HCT116 (cell line): ENCODE measurements at regions not wholly inside any gene's neighbourhood (a gene's known extent, or its start where the extent isn't known, plus 50 kb on each side); places are given as distances from the start of the nearest gene placed in this dataset.

Experiments
- ATAC-seq: fragments of 200-7000 bp; cut with Tn5 transposase; 2 replicates; pipeline ENCODE4 v1.9.1; 2020; ENCODE audit warnings: mild to moderate bottlenecking, moderate library complexity
- BruUV-seq: library from RNA; stranded (reverse); fragments of 400-500 nt; replicated peaks from 2 replicates; lab custom pipeline; 2021; lab: Mats Ljungman, UMichigan
- CTCF ChIA-PET: fragments of 300-600 bp; sonication (Branson Sonifier 250); formaldehyde crosslinking; loops from one replicate; lab custom pipeline; 2021; ENCODE audit warnings: antibody characterized with exemption; lab: Charles Lee
- POLR2A ChIA-PET: fragments of 300-600, 350-600 bp; sonication (Branson Sonifier 250); formaldehyde crosslinking; loops from one replicate; lab custom pipeline; 2021; ENCODE audit warnings: antibody characterized with exemption; lab: Charles Lee
- RAD21 ChIA-PET, 2 experiments: fragments of 300-600 bp; sonication (Branson Sonifier 250); formaldehyde crosslinking; loops; one replicate each; lab custom pipeline; 2023; ENCODE audit warnings: low total read pairs in 2 of 2; ENCODE audit not compliant: uncharacterized antibody in 2 of 2, unreplicated experiment in 2 of 2, low non-redundant PET in 1 of 2; lab: Charles Lee
- DNase-seq: peaks from one replicate; pipeline ENCODE4 v3.0.0-alpha.2; 2010; ENCODE audit warnings: low read depth, low spot score
- H2AFZ ChIP-seq: fragments of 200-600 bp; shearing (Covaris generic), sonication (generic); 2 replicates; pipeline ENCODE4 v1.6.1; 2017; ENCODE audit warnings: low read depth, mixed run types, mixed read lengths, antibody characterized with exemption, low read length; ENCODE audit not compliant: poor library complexity, severe bottlenecking
- H3K27ac ChIP-seq: 2 replicates; pipeline ENCODE4 v1.5.1; 2012; ENCODE audit warnings: low read depth, low read length
- H3K27me3 ChIP-seq: fragments of 200-600 bp; sonication (generic); 2 replicates; pipeline ENCODE4 v1.6.1; 2016; ENCODE audit warnings: mixed run types, low read length, mixed read lengths; ENCODE audit not compliant: insufficient read depth
- H3K36me3 ChIP-seq, 2 experiments: fragments of 200-500 bp in 1 of 2; fragments of 200-600 bp in 1 of 2; sonication (Bioruptor generic) in 1 of 2; sonication (generic) in 1 of 2; 2 replicates each; pipeline versions ENCODE4 v1.5.1 to v1.6.1; 2014 to 2016; ENCODE audit warnings: low read length in 2 of 2, inconsistent platforms in 1 of 2, mixed read lengths in 1 of 2, mixed run types in 1 of 2; ENCODE audit not compliant: insufficient read depth in 2 of 2, control insufficient read depth in 1 of 2
- H3K4me1 ChIP-seq, 2 experiments: fragments of 200-600 bp in 1 of 2; sonication (generic) in 1 of 2; 2 replicates each; pipeline versions ENCODE4 v1.5.1 to v1.6.1; 2012 to 2017; ENCODE audit warnings: low read length in 2 of 2, inconsistent platforms in 1 of 2, mild to moderate bottlenecking in 1 of 2, mixed read lengths in 1 of 2, mixed run types in 1 of 2, moderate library complexity in 1 of 2; ENCODE audit not compliant: insufficient read depth in 2 of 2, control insufficient read depth in 1 of 2
- H3K4me2 ChIP-seq: fragments of 200-600 bp; sonication (generic); 2 replicates; pipeline ENCODE4 v1.6.1; 2017; ENCODE audit warnings: mixed run types, low read length, mixed read lengths
- H3K4me3 ChIP-seq, 2 experiments: fragments of 200-600 bp in 1 of 2; sonication (generic) in 1 of 2; replicated peaks in 1 of 2; 2 replicates each; pipeline ENCODE4 v1.5.1; 2011 to 2016; ENCODE audit warnings: low read length in 2 of 2, control low read depth in 1 of 2, low read depth in 1 of 2, mild to moderate bottlenecking in 1 of 2, mixed read lengths in 1 of 2, mixed run types in 1 of 2
- H3K79me2 ChIP-seq: fragments of 200-600 bp; sonication (generic); 2 replicates; pipeline ENCODE4 v1.6.1; 2017; ENCODE audit warnings: mild to moderate bottlenecking, mixed run types, low read length, moderate library complexity, mixed read lengths; ENCODE audit not compliant: insufficient read depth
- H3K9ac ChIP-seq: fragments of 200-600 bp; sonication (generic); 2 replicates; pipeline ENCODE4 v1.6.1; 2016; ENCODE audit warnings: low read length, mixed read lengths
- H3K9me2 ChIP-seq: fragments of 200-600 bp; sonication (generic), shearing (Covaris generic); 2 replicates; pipeline ENCODE4 v1.6.1; 2017; ENCODE audit warnings: mixed run types, mild to moderate bottlenecking, moderate library complexity; ENCODE audit not compliant: insufficient read depth
- H3K9me3 ChIP-seq, 2 experiments: fragments of 200-500 bp in 1 of 2; fragments of 200-600 bp in 1 of 2; sonication (Bioruptor generic) in 1 of 2; sonication (generic) in 1 of 2; 2 replicates each; pipeline ENCODE4 v1.6.1; 2014 to 2017; ENCODE audit warnings: low read length in 2 of 2, mixed read lengths in 2 of 2, inconsistent platforms in 1 of 2, low read depth in 1 of 2, mild to moderate bottlenecking in 1 of 2, mixed run types in 1 of 2, moderate library complexity in 1 of 2; ENCODE audit not compliant: control insufficient read depth in 1 of 2, insufficient read depth in 1 of 2
- H4K20me1 ChIP-seq: fragments of 200-600 bp; sonication (generic), shearing (Covaris generic); 2 replicates; pipeline ENCODE4 v1.6.1; 2017; ENCODE audit warnings: mixed run types, mild to moderate bottlenecking, moderate library complexity; ENCODE audit not compliant: insufficient read depth
- CBX3 ChIP-seq: IDR thresholded peaks from 2 replicates; pipeline ENCODE4 v1.6.1; 2012; ENCODE audit warnings: low read depth
- CEBPB ChIP-seq: IDR thresholded peaks from 2 replicates; pipeline ENCODE4 v1.6.1; 2012; ENCODE audit warnings: low read depth
- FOSL1 ChIP-seq: IDR thresholded peaks from 2 replicates; pipeline ENCODE4 v1.6.1; 2012; ENCODE audit warnings: low read depth
- JUND ChIP-seq: IDR thresholded peaks from 2 replicates; pipeline ENCODE4 v1.6.1; 2012
- POLR2A ChIP-seq: IDR thresholded peaks from 2 replicates; pipeline ENCODE4 v1.7.0; 2011; ENCODE audit warnings: borderline replicate concordance; ENCODE audit not compliant: insufficient read depth, insufficient read length; ENCODE audit errors: extremely low read depth
- POLR2AphosphoS5 ChIP-seq: IDR thresholded peaks from 2 replicates; pipeline ENCODE4 v1.6.1; 2011; ENCODE audit warnings: mild to moderate bottlenecking, low read depth, low read length, moderate library complexity
- RAD21 ChIP-seq: IDR thresholded peaks from 2 replicates; pipeline ENCODE4 v1.6.1; 2012; ENCODE audit warnings: low read depth, mild to moderate bottlenecking
- SIN3A ChIP-seq: IDR thresholded peaks from 2 replicates; pipeline ENCODE4 v1.6.1; 2012; ENCODE audit warnings: low read depth
- SP1 ChIP-seq: IDR thresholded peaks from 2 replicates; pipeline ENCODE4 v1.6.1; 2012; ENCODE audit warnings: low read depth
- SRF ChIP-seq: IDR thresholded peaks from 2 replicates; pipeline ENCODE4 v1.6.1; 2012; ENCODE audit warnings: low read depth
- TCF7L2 ChIP-seq: IDR thresholded peaks from 2 replicates; pipeline ENCODE4 v1.7.0; 2011; ENCODE audit warnings: borderline replicate concordance, inconsistent platforms; ENCODE audit not compliant: insufficient read depth, insufficient read length; ENCODE audit errors: extremely low read depth
- YY1 ChIP-seq: IDR thresholded peaks from 2 replicates; pipeline ENCODE4 v1.6.1; 2011; ENCODE audit warnings: low read length, low read depth, moderate library complexity, mild to moderate bottlenecking; ENCODE audit not compliant: insufficient replicate concordance; ENCODE audit errors: extremely low read depth
- ZFX ChIP-seq: fragments of 450-650 bp; IDR thresholded peaks from 2 replicates; pipeline ENCODE4 v1.6.1; 2017
- ZNF274 ChIP-seq: fragments of 200-500 bp; sonication (Bioruptor generic); IDR thresholded peaks from 2 replicates; pipeline ENCODE4 v1.6.1; 2014; ENCODE audit warnings: mild to moderate bottlenecking, low read depth, low read length, inconsistent platforms
- intact Hi-C: fragments of 100-400 bp; cut with micrococcal nuclease; formaldehyde crosslinking; loops from 2 replicates; pipeline ENCODE4 v1.10.0; 2022
- TF ChIP-seq, protein P1 (sequence below), 3 experiments: fragments of 200-600 bp in 1 of 3; sonication (generic) in 1 of 3; IDR thresholded peaks in 2 of 3; conservative IDR thresholded peaks in 1 of 3; 2 replicates each; pipeline ENCODE4 v1.5.1; 2012 to 2017; ENCODE audit warnings: low read depth in 2 of 3, low read length in 2 of 3, antibody characterized with exemption in 1 of 3, borderline replicate concordance in 1 of 3, control low read depth in 1 of 3, mild to moderate bottlenecking in 1 of 3, mixed read lengths in 1 of 3, mixed run types in 1 of 3, moderate library complexity in 1 of 3; ENCODE audit not compliant: insufficient read depth in 1 of 3

DNA sequence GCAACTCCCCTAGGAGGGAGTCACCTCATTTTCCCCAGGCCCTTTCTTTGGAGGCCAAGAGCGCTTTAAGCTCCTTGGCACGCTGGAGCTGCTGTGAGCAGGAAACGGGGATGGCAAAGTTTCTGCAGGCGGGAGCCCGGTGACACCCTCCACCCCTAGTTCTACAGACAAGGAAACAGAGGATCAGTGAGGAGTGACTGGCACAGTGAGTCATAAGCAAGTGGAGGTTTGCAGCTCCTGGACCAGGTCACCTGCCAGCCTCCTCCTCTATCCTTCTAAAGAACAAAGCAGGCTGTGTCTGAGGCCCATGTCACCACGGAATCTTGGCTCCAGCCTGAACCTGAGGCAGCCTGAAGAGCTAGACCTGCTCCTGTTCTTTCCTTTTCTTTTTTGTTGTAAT is 141.9 kb downstream of the TMEM132E start:
- CTCF ChIA-PET: no interaction called here
- peak overlapping the region; percentile 45 for H3K4me2 ChIP-seq
- BruUV-seq: no TSS peak

More for the DNA sequence above, 141.9 kb downstream of the TMEM132E start:
- Histone ChIP-seq H3K27ac (no peak overlapping the region), H3K9me2 (no peaks in the 10 kb centered on the region), H3K36me3 (no peaks in the 10 kb centered on the region), H4K20me1 (no peaks in the 10 kb centered on the region), H3K79me2 (no peaks in the 10 kb centered on the region), H3K4me1 (peaks cover 0 to 28% of the 10 kb centered on the region in 2 experiments; a peak in 3 of 4 replicates), H3K9me3 (no peaks in the 10 kb centered on the region), H3K27me3 (peaks cover 22% of the 10 kb centered on the region), H2AFZ (no peak overlapping the region), H3K9ac (no peak overlapping the region), H3K4me3 (no peak overlapping the region)
- intact Hi-C loops: no loop called here
- DNase-seq (peak; percentile 27), ATAC-seq (peak; percentile 68)
- RAD21 ChIA-PET: no interaction called here
- POLR2A ChIA-PET: no interaction called here
- TF ChIP-seq SRF (no peak), RAD21 (no peak), ZNF274 (no peak), CEBPB (no peak), FOSL1 (peak; percentile 44), SIN3A (no peak), ZFX (no peak), POLR2A (no peak), JUND (peak; percentile 39; the same call in 1 of the 2 replicates), CBX3 (no peak), SP1 (0 out of 2 replicates have a peak, but pooled peaks have one; percentile 13), YY1 (no peak), POLR2AphosphoS5 (no peak), TCF7L2 (no peak)
- TF ChIP-seq, protein P1, sequence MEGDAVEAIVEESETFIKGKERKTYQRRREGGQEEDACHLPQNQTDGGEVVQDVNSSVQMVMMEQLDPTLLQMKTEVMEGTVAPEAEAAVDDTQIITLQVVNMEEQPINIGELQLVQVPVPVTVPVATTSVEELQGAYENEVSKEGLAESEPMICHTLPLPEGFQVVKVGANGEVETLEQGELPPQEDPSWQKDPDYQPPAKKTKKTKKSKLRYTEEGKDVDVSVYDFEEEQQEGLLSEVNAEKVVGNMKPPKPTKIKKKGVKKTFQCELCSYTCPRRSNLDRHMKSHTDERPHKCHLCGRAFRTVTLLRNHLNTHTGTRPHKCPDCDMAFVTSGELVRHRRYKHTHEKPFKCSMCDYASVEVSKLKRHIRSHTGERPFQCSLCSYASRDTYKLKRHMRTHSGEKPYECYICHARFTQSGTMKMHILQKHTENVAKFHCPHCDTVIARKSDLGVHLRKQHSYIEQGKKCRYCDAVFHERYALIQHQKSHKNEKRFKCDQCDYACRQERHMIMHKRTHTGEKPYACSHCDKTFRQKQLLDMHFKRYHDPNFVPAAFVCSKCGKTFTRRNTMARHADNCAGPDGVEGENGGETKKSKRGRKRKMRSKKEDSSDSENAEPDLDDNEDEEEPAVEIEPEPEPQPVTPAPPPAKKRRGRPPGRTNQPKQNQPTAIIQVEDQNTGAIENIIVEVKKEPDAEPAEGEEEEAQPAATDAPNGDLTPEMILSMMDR (IDR thresholded peaks at IDR 0.05 in 2 of 3, conservative IDR thresholded peaks at IDR 0.05 in 1 of 3; ENCODE audit: borderline replicate concordance in 1 of 3, insufficient read depth in 1 of 3, low read depth in 2 of 3, low read length in 2 of 3): no peak
